NOMO-1 treated with dmso at 0.1 percent for 144 hours (cell line): ENCODE measurements at regions not wholly inside any gene's neighbourhood (a gene's known extent, or its start where the extent isn't known, plus 50 kb on each side); places are given as distances from the start of the nearest gene placed in this dataset.
"Not testable (repeated sequence)": the region's sequence is repeated elsewhere in the genome, so short reads cannot be mapped to it uniquely, and the experiment has no call there.

ENCODE experiments used
- DNase-seq: peaks from one replicate; lab custom pipeline; 2025; ENCODE audit not compliant: unreplicated experiment; lab: John Stamatoyannopoulos, UW

- DNase-seq: no peak
Measured at GRCh38 chr3:103437883-103438282, 1003.1 kb downstream of the ZPLD1 start.

- no peak for DNase-seq
Measured at GRCh38 chr3:103440539-103441203, 1005.9 kb downstream of the ZPLD1 start.

DNA sequence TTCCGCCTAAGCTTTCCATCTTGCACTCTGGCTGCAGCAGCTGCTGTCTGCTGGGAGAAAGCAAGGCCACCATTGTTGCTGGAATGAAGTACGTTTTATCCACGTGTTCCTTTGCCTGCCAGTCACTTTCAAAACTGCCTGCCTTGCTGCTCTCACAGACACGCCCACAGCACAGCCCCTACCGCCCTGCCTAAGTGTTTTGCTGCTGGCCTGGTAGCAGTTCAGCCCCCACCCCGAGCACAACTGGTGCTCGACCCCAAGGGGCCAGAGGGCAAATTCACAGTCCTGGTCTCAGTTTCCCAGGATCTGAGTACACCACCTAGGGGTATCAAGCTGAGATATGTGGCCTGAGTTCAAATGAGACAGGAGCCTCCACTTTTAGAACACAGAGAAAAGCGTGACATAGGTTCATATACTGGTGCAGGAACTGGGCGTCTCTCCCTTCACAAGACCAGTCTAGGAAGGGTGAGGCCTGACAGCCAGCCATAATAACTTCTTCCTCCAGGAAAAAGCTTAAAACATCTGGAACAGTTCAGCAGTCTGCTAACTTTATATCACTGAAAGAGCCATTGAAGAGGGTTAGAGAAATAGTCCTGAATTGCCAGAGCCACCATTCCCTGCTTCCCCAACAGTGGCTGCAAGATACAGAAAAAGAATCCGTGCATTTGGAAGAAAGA is 1012.3 kb downstream of the ZPLD1 start:
- DNase-seq: no peak

DNA sequence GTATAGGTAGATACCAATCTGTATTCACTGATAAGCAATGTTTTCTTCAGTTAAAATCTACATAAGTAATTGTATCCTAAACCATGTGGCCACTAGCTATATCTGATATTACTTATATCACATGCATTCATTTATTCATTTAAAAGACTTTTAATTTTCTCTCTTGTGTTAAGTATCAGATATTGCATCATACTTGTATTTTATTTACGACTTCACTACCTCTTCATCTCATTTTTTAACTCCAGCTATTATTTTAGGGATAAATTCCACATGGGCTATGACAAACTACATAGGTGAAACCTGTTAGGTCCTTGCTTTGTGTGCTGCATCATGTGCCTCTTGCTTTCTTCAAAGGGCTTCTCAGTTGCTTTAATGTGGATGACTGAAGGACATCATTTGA is 1018.3 kb downstream of the ZPLD1 start:
- DNase-seq: no peak

DNA sequence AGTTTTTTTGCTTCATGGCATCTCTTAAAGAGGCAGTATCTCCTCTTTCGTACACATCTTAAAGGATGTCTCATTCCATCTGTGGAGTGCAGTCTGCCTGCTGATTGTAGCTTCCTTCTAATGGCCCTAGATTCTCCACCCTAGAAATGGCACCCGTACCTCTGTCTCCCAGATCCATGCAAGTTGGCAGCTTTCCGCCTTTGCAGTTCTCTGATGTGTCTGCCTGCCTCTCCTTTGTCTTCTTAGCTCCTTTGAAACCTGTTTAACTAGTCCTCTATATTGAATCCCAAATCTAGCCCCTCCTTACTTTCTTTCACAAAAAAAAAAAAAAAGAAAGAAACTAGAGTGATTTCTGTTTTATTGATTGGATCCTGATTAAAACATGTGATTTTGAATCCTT is 1025.0 kb downstream of the ZPLD1 start:
- no peak for DNase-seq

- DNase-seq: no peak
Measured at GRCh38 chr3:103470498-103470897, 1035.7 kb downstream of the ZPLD1 start.

DNA sequence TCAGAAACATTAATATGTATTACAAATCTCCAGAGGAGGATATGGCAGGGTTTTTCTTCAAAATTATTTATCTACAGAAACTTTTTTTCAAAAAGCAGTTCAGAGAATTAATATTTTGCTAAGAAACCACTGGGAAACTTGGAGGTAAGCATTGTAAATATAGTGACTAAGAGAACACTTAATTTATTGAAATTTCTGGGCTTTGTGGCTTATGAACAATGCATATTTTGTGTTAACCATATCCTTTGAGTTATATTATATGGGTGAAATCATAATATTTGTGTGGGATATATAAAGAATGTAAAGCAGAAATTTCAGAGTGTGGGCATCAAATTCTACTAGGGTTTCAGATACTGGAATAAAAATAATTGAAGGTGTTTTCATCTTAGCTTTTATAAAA is 1059.2 kb downstream of the ZPLD1 start:
- DNase-seq: no peak

- DNase-seq: no peak
Measured at GRCh38 chr3:103494512-103494911, 1059.7 kb downstream of the ZPLD1 start.

DNA sequence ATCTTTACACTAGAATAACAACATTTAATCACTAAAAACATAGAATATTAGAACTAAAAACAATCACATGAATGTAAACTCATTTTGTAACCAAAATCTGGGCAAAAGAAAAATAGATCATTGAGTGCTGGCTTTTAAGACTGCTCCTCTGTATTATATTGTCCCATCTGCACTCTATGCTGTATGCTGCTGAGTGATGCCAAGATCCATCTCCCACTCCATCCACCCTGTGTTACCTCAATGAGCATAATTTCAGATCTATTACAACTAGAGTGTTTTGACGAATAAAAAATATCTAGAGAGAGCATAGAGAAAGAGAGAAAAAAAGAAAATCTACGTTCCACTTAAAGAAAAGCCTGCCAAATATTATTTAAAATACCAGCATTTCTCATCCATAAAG is 1060.4 kb downstream of the ZPLD1 start:
- DNase-seq: no peak

DNA sequence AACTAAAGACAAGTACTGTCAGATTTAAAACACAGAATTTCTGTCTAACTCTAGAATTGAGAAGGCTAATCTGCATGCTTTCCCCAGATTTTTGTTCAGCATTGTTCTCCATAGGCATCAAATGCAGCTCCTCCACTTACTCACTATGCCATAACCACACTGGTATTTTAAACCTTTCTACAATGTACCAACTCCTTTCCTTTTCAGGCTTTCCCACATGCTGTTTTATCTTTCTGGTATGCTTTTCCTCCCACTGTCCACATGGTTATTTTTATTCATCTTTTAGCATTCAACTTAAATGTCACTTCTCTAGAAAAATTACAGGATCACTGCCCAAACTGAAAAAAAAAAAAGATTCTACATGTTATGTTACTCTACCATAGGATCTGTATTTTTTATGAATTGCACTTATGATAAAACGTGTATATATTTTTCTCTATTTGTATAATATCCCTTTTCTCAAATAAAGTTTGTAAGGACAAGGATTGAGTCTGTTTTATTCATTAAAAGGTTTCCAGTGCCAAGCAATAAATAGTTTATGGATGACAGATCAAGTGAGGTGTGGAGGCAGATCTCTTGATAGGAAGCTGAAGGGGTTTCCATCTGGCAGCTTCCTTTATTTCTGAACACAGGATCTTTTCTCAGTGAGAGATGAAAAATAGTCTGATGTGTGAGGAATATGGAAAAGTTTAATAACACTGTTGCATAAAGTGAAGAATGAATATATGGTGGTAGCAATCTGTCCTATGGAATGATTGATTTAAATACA is 1064.5 kb downstream of the ZPLD1 start:
- no peak for DNase-seq

- DNase-seq: no peak
Measured at GRCh38 chr3:103499967-103500366, 1065.2 kb downstream of the ZPLD1 start.

- no peak for DNase-seq
Measured at GRCh38 chr3:103510760-103511159, 1075.9 kb downstream of the ZPLD1 start.

DNA sequence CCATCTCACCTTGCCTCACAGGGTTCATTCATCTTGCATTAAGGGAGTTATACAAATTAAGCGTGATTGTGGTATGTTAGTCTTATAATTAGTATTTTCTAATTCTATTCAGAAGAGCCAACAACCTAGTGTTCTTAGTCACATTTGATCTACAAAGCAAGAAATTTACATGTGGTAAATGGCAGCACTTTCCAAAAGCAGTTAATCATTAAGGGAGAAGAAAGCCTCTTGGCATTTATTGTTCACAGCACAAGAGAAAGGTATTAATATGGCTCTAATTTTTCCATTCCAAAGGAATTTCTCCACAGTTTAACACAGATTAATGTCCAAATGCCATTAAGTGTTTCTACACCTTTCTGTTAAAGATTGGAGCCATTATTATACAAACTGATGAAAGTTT is 1077.1 kb downstream of the ZPLD1 start:
- no peak for DNase-seq

- DNase-seq: no peak
Measured at GRCh38 chr3:103512595-103512994, 1077.8 kb downstream of the ZPLD1 start.

DNA sequence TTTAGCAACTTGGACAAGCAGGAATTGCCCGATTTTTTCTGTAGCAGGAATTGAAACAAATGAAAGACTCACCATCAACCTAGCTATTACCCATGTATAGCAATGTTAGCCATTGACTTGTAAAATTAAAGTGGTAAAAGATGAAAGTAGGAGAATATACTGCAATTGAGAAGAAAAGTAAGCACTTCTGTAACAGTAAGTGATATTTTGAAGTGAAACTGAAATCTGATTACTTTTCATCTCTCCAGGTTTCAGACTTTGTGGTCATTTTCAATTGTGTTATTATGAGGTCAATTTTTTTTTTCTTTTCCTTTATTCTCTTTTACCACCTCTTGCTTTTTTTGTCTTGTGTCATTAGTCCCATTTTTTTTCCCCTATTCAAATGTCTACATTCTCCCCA is 1078.2 kb downstream of the ZPLD1 start:
- DNase-seq: no peak

- no peak for DNase-seq
Measured at GRCh38 chr3:103515116-103515515, 1080.3 kb downstream of the ZPLD1 start.

DNA sequence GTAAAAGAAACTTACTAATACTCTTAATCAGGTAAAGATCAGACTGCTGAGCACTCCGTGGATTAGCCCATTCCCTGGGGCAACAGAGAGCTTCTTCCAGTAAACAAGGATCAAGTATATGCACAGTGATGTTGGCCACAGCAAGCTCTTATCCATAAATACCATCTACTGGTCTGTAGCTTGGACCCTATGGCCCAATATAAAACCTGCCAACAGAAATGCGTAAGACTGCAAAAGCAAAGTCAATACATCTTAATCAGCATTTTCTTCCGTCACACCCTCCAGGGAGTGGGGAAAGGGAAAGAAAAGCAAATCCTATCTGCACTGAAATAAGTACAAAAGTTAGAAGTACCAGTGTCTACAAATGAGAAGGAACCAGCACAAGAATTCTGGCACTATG is 1082.1 kb downstream of the ZPLD1 start:
- no peak for DNase-seq

DNA sequence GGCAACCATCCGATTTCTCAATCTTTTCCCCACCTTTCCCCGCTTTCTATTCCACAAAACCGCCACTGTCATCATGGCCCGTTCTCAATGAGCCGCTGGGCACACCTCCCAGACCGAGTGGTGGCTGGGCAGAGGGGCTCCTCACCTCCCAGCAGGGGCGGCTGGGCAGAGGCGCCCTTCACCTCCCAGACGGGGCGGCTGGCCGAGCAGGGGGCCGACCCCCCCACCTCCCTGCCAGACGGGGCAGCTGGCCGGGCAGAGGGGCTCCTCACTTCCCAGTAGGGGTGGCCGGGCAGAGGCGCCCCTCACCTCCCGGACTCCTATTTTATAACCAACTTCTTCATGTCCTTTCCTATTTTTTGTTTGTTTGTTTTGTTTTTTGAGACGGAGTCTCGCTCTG is 1096.5 kb downstream of the ZPLD1 start:
- not testable (repeated sequence) for DNase-seq

GRCh38 chr3:103532986-103533385 is 1098.2 kb downstream of the ZPLD1 start:
- no peak for DNase-seq

DNA sequence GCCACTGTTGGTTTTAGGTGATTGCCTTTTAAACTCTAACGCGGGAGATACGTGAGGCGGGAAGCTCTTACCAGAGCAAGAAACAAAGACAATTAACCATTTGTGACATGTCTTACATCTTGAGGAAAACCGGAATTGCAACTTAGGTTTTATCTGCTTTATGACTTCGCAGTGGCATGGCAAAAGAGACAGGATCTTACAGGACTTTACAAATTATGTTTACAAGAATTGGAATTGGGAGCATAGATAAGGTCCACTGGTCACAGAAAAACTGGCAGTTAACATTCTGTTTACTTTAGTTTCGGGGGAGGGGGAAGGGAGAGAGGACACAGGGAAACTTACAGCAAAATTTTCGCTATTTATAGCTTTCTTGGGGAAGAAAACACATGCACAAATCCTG is 1119.6 kb downstream of the ZPLD1 start:
- DNase-seq: no peak

GRCh38 chr3:103564116-103564515 is 1129.3 kb downstream of the ZPLD1 start:
- DNase-seq: not testable (repeated sequence)

- no peak for DNase-seq
Measured at GRCh38 chr3:103585809-103586208, 1151.0 kb downstream of the ZPLD1 start.
